ENCODE measurements at regions not wholly inside any gene's neighbourhood (a gene's known extent, or its start where the extent isn't known, plus 50 kb on each side); places are given as distances from the start of the nearest gene placed in this dataset.

DNA sequence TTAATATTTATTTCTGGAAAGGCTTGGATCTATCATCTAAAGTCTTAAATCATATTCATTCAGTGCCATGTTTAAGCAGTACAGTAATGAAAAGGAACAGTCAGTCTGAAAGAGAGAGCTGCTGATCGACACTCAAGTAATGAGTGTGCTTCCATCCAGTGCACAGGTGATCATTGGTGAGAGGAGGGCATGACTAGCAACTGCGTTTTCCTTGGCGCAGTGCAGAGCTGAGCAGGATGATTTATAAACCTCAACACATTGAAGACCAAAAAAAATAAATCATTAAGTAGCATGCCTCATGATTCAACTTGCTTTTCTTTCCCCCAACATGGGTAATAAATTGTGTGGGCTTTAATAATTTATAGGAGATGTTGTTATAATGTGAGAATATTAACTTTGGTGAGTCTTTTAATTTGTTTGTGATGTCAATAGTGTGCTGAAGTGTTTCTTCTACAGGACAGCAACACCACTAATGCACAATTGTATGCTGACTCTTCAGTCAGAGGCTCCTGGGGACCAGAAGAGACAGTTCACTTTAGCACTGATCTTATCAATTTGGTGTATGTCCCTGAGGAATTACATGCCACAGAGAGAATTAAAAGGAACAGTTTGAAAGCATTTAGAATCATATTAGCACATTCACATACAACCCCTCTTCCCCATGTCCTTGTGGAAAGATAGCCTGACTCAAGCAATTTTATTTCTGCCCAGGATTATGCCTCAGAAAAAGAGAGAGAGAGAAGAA, 199.7 kb upstream of the ADGRL2 start:
- TF ChIP-seq, protein P1, sequence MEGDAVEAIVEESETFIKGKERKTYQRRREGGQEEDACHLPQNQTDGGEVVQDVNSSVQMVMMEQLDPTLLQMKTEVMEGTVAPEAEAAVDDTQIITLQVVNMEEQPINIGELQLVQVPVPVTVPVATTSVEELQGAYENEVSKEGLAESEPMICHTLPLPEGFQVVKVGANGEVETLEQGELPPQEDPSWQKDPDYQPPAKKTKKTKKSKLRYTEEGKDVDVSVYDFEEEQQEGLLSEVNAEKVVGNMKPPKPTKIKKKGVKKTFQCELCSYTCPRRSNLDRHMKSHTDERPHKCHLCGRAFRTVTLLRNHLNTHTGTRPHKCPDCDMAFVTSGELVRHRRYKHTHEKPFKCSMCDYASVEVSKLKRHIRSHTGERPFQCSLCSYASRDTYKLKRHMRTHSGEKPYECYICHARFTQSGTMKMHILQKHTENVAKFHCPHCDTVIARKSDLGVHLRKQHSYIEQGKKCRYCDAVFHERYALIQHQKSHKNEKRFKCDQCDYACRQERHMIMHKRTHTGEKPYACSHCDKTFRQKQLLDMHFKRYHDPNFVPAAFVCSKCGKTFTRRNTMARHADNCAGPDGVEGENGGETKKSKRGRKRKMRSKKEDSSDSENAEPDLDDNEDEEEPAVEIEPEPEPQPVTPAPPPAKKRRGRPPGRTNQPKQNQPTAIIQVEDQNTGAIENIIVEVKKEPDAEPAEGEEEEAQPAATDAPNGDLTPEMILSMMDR (IDR thresholded peaks at IDR 0.05; ENCODE audit: poor library complexity, severe bottlenecking): no peak
- no peak for TF ChIP-seq SMC3 (conservative IDR thresholded peaks at IDR 0.05; ENCODE audit: poor library complexity)
- no peak for TF ChIP-seq POLR2AphosphoS5 (IDR thresholded peaks at IDR 0.05)
- TF ChIP-seq TAF1 (IDR thresholded peaks at IDR 0.05; ENCODE audit: low read depth): no peak
- TF ChIP-seq EP300 (conservative IDR thresholded peaks at IDR 0.05; ENCODE audit: poor library complexity, severe bottlenecking): no peak
- no peak for TF ChIP-seq MXI1 (conservative IDR thresholded peaks at IDR 0.05; ENCODE audit: poor library complexity, severe bottlenecking)
- TF ChIP-seq EZH2 (IDR thresholded peaks at IDR 0.05; ENCODE audit: borderline replicate concordance, insufficient read depth, low read length, poor library complexity, severe bottlenecking): no peak

All from neural cell (in vitro differentiated cells).